HG02884 (cell line): ENCODE measurements at regions not wholly inside any gene's neighbourhood (a gene's known extent, or its start where the extent isn't known, plus 50 kb on each side); places are given as distances from the start of the nearest gene placed in this dataset.
"Not testable (repeated sequence)": the region's sequence is repeated elsewhere in the genome, so short reads cannot be mapped to it uniquely, and the experiment has no call there.

Experiments
- ATAC-seq: cut with Tn5 transposase; IDR thresholded peaks from one replicate; pipeline ENCODE4 v1.9.1; 2021; ENCODE audit warnings: mild to moderate bottlenecking, moderate library complexity; ENCODE audit not compliant: unreplicated experiment

DNA sequence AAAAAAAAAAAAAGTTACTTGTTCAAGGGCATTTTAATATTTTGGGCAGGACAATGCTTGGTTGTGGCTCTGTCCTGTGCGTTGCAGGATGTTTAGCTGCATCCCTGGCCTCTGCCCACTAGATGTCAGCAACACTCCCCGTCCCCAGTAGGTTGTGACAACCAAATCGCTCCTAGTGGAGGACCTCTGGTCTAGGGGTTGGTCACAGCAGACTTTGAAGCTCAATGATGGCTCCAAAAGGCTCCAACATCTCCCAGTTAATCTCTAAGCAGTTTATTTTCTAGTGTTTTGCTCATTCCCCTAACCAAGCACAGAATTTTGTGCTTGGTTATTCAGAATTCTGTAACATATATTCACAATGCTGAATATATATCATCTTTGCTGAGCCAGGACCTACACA is 67.0 kb downstream of the CHRNA1 start:
- peak; percentile 94 for ATAC-seq

DNA sequence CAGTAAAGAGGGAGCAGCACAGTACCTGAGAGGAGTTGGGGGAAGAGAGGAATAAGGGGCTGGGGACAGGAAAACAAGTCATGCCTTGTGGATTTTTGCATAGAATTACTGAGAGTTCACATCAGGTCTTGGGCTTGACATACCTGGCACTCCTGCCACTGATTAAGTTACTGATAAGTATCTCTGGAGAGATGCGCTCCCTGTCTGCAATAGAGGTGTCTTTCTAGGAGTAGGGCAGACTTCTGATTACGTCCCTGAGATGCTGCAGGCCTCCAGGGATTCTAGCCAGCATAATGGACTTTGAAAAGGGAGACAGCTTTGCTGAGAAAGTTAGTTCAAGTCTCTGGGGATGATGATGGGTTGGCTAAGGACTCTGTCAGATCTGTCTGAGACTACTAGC is 69.4 kb downstream of the CHRNA1 start:
- ATAC-seq: no peak

DNA sequence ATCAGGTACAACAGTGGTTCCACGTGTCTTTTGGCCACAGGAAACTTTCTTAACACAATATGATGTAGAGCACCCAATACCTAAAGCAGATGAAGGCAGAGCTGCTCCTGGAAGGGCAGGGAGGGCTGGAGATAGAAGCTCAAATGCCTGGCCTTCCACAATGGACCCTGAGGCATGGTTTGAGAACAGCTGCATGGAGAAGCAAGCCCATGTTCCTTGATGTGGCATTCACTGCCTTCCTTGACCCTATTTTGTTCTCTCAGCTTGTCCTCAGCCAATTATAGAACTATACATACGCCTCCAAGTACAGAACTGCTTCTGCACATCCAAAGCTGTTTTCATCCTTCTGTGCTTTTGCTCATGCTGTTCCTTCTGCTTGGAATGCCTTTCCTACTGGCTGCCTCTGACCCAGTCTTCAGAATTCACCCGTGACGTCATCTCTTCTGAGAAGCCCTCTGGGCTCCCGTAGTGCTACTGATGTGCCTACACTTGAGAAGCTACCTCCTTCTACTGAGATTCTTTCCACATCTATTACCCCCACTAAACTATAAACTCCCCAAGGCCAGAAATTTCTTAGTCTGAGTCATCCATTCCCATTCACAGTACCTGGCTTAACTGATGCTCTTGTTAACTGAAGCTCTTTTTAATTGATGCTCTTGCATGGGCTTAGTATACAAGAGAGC is 69.9 kb downstream of the CHRNA1 start:
- no peak for ATAC-seq

DNA sequence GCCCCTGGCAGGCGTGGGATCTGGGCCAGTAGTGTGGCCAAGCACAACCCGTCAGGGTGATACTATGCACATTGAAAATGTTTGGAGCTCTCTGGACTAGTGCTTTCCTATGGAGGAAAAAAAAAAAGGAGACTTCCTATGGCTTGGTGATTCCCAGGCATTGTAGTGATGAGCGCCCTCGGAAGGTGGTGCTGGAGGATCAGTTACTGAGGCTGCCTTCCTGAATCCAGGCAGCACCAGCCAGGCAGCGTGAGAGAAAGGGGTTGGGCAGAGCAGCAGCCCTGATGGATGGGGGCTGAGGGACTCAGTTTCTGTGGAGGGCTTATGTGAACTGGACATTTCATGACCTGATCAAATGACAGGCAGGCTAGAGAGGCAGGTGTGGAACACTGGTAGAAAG is 70.9 kb downstream of the CHRNA1 start:
- no peak for ATAC-seq

DNA sequence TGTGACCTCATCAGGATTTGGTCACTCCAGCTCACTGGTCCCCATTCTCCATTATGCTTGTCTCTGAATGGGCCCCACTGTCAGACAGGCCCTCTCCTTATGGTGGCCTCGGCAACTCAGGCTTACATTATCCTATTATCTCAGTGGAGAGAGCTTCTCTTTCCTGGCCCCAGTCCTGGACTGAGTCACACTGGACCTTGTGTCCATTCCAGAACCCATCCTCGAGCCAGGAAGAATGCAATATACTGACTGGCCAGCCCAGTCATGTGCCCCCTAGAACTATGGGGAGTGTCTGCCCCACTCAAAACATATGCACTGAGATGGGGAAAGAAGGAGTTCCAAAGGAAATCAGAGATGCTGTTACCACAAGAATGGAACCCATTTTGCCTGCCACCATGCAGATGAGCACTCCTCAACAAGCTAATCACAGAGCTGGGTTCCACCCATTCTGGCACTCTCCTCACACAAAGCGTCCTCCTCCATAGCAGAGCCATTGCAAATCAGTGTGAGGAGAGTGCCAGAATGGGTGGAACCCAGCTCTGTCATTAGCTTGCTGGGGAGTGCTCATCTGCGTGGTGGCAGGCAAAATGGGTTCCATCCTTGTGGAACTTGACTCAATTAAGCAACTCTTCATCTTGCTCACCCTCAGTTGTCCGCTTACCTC is 71.9 kb downstream of the CHRNA1 start:
- ATAC-seq: no peak

DNA sequence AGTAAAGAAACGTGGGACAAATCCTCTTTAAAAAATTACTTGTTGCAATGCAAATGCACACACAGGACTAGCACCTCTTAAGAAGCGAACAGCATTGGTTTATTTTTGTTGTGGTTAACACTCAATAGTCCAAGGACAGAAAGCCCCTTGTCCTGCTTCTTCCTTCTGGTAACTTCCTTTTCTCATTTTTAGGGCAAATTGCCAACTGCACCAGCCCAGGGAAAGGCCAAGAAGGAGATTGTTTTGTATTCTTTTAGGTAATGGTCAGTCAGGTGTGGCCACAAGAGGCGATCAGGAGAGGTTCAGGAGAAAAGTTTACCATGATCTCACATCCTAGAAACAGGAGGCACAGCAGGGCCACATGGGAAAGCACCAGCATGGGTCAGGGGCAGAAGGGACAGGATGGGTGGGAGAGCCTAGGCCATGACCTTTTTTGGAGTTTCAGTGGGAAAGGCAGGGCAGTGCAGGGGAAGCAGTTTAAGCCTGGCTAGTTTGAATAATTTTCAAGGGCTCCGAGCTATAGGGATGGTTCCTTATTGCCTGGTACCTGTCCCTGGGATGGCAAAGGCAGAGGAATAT is 73.0 kb downstream of the CHRNA1 start:
- no peak for ATAC-seq

DNA sequence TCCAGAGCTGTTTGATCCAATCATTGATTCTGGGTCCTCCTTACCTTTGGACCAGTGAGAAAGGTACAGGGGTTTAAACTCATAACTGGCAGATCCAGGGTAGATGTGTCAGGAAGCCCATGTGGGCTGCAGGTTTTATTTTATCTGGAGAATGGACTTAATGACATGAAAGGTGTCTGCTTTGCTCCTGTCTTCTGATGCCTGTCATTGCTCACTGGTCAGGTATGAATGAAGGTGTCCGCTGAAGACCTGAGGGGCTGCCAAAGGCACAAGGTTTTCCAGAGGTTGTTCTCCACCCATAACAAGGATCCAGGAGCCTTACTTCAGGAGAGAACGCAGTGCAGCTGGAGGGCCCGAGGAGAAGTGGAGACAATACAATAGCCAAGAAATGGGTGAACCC is 74.2 kb downstream of the CHRNA1 start:
- ATAC-seq: no peak

DNA sequence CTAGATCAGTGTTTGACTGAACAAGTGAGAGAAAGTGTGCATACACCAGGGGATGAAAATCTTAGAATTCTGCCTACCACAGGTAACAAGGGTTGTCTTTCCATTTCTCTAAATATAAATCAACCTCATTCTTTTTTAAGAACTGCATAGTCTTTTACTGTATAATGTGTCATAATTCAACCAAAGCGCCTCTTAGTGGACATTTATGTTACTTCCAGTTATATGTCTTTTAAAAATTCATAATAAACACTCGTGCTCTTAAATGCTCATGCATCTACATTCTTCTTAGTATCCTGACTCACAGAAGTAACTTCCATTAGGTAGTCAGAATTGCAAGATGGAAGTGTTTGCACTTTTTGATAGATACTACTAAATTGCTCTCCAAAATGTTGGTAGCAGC is 76.2 kb downstream of the CHRNA1 start:
- no peak for ATAC-seq

DNA sequence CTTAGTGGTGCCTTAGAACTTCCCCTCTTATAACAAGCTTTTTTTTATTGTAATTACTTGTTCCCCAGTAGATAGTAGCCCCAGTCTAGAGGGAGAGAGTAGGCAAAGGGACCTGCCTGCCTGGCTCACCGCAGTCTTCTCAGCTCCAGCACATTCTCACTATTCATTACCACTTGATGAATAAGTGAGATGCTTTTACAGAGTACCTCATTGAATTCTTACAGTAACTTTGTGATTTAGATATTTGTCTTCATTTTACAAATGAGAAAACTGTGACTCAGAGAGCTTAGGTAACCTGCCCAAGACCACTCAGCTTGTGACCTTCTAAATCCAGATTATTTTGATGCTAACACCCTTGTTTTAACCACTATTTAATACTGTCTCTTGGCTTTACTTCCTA is 77.8 kb downstream of the CHRNA1 start:
- no peak for ATAC-seq

DNA sequence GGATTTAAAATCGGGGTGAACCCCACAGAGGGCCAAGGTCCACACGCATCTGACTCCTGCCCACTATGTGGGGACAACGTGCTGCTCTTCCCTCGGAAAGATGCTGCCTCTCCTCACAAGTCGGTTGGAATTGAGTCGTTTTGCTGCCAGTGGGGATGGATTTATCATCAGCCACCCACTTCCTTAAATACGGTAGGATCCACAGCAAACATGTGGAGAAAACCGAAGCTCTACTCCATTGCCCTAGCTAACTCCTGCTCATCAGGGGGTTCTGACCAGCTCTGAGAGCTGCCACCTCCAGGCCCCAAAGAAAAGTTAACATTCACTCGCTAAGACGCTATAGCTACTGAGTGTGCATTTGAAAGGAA is 80.9 kb downstream of the CHRNA1 start:
- no peak for ATAC-seq

DNA sequence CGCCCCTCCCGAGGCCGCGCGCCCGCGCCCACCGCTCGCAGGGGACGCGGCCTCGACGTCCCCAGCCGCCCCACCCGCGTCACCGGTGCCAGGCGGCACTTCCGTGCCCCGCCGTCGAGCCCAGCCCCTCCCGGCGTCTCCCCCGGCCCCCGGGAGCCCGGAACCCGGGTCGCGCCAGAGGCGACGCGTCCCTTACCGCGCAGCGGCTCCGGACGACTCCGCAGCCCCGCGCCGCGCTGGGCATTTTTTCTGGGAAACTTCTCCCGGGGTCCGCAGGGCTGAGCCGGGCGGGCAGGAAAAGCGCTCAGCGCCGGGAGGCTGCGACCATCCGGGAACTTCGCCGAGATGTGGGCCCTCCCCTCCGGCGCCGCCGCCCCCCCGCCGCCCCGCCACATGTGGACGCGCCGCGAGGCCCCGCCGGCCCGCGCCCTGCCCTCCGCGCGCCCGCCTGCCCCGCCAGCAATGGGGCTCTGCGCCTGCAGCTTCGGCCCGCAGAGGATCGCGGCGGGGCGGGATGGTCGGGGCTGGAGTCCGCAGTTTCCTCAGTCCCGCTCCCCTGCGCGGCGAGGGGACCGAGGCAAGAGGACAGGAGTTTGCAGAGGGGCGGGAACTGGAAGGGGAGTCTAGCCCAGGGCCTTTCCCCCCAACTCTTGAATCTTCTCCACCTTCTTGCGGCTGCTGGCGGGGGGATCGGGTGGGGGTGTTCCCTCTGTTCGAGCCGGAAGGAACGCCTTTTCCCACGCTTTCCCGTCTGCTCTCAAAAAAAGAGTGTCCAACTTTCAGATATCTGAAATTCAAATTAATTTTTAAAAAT is 81.5 kb downstream of the CHRNA1 start:
- peak; percentile 55 for ATAC-seq

DNA sequence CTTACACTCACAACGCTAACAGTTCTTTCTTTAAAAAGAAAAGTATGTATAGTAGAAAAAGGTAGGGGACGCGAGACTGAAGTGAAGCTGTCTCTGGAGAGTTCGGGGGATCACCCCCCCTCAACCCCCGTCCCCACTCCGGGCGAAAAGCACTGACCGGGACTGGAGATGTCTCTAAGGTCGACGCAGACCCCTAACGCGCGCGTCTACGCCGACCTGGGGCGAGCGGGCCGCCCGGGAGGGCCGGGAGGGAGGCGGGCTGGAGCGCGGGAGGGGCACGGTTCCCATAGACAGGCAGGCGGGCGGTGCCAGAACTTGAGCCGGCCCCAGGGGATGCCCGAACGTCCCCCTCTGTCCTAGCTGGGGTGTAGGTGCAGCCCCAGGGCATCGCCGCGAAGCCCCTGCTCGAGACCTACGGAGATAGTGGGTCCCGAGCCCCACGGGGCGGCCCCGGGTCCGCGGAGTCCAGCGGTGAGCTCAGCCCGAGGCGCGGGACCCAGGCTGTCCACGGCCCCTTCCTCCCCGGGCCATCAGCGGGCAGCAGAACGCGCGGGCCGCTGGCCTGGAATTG is 82.2 kb downstream of the CHRNA1 start:
- peak; percentile 37 for ATAC-seq

DNA sequence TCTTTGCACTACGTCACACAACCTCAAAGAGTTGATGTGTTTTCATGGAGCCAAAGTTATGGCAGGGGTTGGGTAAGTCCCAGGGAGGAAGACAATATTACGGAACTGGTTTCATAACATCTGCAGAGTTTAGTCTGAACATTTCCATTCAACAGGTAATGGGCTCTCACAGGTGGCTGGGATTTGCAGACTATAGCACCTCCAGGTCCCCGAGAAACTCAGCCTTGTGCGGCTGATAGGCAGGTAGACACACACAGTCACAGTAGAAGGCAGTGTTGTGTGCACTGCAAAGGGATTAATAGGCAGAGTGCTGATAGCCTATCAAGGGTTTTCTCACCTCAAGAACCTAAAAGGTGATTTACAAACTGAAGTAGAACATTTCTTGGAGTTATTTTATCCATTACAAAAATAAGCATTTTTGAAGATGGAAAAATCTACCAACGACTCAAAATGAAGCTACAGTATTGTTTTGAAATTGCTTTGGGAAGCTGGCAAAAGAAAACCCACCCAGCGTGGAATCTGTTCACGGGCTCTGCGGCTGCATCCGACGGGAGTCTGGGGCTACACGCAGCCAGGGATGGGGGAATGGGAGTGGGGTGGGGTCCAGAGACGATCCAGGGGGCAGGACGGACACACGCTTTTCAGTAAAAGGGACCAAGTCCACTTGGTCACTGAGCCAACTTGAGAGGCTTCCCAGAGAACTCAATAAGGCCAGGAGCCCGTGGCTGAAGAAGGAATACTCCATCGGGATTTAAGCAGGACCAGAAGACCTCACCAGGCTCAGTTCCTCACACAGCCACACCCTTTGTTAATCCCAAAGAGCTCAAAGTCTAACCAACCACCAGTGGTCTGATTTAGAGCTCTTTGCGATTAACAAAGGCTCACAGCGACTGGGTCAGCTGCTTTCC is 82.9 kb downstream of the CHRNA1 start:
- ATAC-seq: peak; percentile 1

DNA sequence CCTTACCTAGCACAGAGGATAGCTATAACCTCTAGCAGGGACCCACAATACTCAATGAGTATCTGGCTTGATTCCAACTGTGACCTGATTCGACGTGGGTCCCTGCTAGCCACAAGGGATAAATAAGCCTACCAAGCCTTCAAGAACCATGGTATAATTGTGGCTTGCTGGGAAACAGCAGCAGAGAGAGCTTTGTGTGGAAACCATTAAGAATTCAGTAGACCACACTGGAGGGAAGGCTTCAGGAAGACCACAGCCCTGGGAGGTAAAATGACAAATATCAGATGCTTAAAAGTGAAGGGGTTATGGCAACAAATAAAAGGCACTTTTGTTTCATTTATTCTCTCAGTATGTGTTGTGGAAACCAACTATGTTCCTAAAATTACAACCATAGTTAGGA is 82.6 kb upstream of the WIPF1 start:
- no peak for ATAC-seq

DNA sequence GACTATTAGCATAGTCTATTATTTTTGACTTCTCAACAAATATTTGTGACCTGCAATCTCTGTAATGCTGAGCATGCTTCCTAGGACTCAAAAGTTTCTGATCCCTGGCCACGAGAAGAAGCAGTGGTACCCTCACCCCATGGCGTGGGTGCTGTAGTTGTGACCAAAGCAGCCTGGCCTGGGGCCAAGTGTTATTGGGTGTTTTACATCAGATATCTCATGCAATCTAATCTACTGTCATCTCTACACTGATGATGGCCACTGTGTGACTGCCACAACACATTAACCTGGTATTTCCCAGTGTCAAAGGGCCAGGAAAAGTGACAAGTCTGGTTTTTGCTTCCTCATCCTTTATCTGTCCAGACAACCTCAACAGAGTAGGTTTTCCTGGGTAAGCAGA is 80.8 kb upstream of the WIPF1 start:
- no peak for ATAC-seq

DNA sequence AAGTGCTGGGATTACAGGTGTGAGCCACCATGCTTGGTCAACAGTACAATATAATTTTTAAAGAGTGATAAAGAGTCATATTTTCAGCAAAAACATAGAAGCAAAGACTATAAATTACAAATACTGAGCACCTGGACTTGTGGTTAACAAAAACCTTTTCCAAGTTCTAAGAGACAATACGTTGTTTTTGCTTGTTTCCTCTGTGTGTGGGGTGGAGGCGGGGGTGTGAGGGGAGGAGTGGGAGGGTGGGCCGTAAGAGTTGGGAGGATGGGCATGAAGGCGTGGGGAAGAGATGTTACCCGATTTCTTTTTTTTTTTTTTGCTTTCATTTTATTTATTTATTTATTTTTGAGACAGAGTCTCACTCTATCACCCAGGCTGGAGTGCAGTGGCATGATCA is 78.0 kb upstream of the WIPF1 start:
- ATAC-seq: no peak

DNA sequence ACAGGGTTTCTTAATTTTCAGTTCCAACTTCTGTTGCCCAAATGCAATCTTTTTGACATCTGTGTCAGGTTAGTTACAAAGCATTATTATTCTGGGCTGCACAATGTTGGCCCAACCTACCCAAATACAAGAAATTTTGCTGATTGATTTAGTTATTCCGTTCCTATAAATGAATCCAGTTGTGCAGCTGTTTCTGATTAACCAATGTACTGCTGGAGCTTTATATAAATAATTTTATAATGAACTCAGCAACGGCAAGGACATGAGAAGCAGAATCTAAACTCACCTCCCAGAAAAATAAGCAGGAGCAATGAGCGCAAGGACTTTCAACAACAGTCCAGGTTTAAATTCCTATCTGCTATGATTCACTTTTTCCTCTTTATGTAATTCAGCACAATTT is 76.3 kb upstream of the WIPF1 start:
- no peak for ATAC-seq

DNA sequence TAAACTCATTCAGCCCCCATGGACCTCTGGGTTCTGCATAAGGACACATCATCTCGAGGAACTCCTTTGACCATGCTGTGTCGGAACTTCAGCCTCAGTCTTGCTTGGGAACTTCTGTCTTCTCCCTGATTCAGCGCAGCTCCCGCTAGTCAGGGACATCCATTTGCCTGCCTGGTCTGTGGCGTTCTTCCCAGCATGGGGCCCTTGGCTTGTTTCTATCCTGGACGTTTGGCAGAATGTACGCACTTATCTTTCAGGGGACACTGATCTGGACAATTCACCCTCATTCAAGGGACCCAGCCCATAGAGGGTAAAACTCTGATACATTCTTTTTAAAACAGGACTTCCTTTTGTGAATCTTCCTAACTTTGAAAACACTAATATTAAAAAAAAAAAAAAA is 75.8 kb upstream of the WIPF1 start:
- no peak for ATAC-seq

DNA sequence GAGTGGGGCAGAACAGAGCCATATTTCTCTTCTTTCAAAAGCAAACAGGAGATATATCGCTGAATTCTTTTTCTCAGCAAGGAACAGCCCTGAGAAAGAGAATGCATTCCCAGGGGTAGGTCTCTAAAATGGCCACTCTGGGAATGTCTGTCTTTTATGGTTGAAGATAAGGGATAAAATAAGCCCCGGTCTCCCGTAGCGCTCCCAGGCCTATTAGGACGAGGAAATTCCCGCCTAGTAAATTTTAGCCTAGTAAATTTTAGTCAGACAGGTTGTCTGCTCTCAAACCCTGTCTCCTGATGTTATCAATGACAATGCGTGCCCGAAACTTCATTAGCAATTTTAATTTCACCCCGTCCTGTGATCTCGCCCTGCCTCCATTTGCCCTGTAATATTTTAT is 73.9 kb upstream of the WIPF1 start:
- not testable (repeated sequence) for ATAC-seq

DNA sequence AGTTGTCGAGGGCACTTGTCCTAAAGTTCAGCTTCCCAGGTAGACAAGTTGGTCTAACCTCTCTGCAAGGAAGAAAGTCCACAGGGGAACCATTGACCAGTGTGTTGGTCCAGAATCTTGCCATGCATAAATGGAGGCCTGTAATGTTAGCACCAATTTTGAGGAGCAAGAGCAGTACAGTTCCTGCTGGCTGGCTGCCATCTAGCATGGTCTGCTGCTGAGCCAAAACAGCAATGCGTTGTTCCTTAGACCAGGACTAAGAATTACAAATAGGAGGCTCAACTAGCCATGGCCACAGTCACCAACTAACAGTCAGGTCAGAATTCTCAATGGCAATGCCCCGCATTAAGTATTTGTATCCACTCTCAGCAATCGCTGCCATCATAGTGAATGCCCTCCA is 72.8 kb upstream of the WIPF1 start:
- no peak for ATAC-seq
